ENCODE measurements at regions not wholly inside any gene's neighbourhood (a gene's known extent, or its start where the extent isn't known, plus 50 kb on each side); places are given as distances from the start of the nearest gene placed in this dataset.
"Not testable (repeated sequence)": the region's sequence is repeated elsewhere in the genome, so short reads cannot be mapped to it uniquely, and the experiment has no call there.

GRCh38 chr7:21326921-21327320 lies 101.0 kb upstream of the SP4 start:
- intact Hi-C loops (cut with DNase I): no loop called here
- no peak for ATAC-seq

GRCh38 chr7:21327422-21328409 lies 100.2 kb upstream of the SP4 start:
- DNase-seq (ENCODE audit: missing footprints) (no peak), ATAC-seq (no peak)
- intact Hi-C loops (cut with DNase I): loop anchor here (1.0 kb wide), 1 partner anchor 21 kb away; no protein-coding TSS in a partner anchor

More at GRCh38 chr7:21326921-21327320, 101.0 kb upstream of the SP4 start:
- no peak for DNase-seq (ENCODE audit: missing footprints)

- intact Hi-C loops (cut with DNase I): no loop called here
- DNase-seq (ENCODE audit: missing footprints) (no peak), ATAC-seq (no peak)
These were observed 97.3 kb upstream of the SP4 start for GRCh38 chr7:21330462-21331178.

- DNase-seq (ENCODE audit: missing footprints) (no peak), ATAC-seq (no peak)
- intact Hi-C loops (cut with DNase I): no loop called here
These were observed 93.0 kb upstream of the SP4 start for GRCh38 chr7:21334906-21335305.

GRCh38 chr7:21336743-21337142 lies 91.1 kb upstream of the SP4 start:
- ATAC-seq (no peak), DNase-seq (ENCODE audit: missing footprints) (no peak)
- intact Hi-C loops (cut with DNase I): no loop called here

GRCh38 chr7:21338728-21339164 lies 89.1 kb upstream of the SP4 start:
- intact Hi-C loops (cut with DNase I): no loop called here
- DNase-seq (ENCODE audit: missing footprints) (no peak), ATAC-seq (no peak)

GRCh38 chr7:21344900-21345299 lies 83.0 kb upstream of the SP4 start:
- ATAC-seq; DNase-seq (ENCODE audit: missing footprints); intact Hi-C loops (cut with DNase I): not testable (repeated sequence)

- DNase-seq (ENCODE audit: missing footprints) (no peak), ATAC-seq (no peak)
- intact Hi-C loops (cut with DNase I): no loop called here
These were observed 82.5 kb upstream of the SP4 start for GRCh38 chr7:21345361-21345760.

- ATAC-seq (no peak), DNase-seq (ENCODE audit: missing footprints) (no peak)
- intact Hi-C loops (cut with DNase I): no loop called here
These were observed 81.6 kb upstream of the SP4 start for GRCh38 chr7:21346297-21346696.

GRCh38 chr7:21352540-21353387 lies 75.1 kb upstream of the SP4 start:
- intact Hi-C loops (cut with DNase I): no loop called here
- ATAC-seq: no peak
- no peak for DNase-seq (ENCODE audit: missing footprints)

- DNase-seq (ENCODE audit: missing footprints) (no peak), ATAC-seq (no peak)
- intact Hi-C loops (cut with DNase I): no loop called here
These were observed 74.5 kb upstream of the SP4 start for GRCh38 chr7:21353388-21353780.

- intact Hi-C loops (cut with DNase I): no loop called here
- DNase-seq (ENCODE audit: missing footprints) (no peak), ATAC-seq (no peak)
These were observed 73.6 kb upstream of the SP4 start for GRCh38 chr7:21354284-21354683.

GRCh38 chr7:21355406-21355874 lies 72.4 kb upstream of the SP4 start:
- intact Hi-C loops (cut with DNase I): no loop called here
- DNase-seq (ENCODE audit: missing footprints): no peak
- ATAC-seq: no peak

- no peak for DNase-seq (ENCODE audit: missing footprints)
- ATAC-seq: no peak
- intact Hi-C loops (cut with DNase I): no loop called here
These were observed 71.3 kb upstream of the SP4 start for GRCh38 chr7:21356616-21357015.

GRCh38 chr7:21357151-21358097 lies 70.5 kb upstream of the SP4 start:
- no peak for ATAC-seq
- intact Hi-C loops (cut with DNase I): no loop called here
- DNase-seq (ENCODE audit: missing footprints): no peak

- intact Hi-C loops (cut with DNase I): no loop called here
- no peak for ATAC-seq
- no peak for DNase-seq (ENCODE audit: missing footprints)
These were observed 69.2 kb upstream of the SP4 start for GRCh38 chr7:21358648-21359047.

GRCh38 chr7:21359163-21359562 lies 68.7 kb upstream of the SP4 start:
- ATAC-seq: no peak
- intact Hi-C loops (cut with DNase I): no loop called here
- DNase-seq (ENCODE audit: missing footprints): no peak

Measured in Right ventricle myocardium inferior (tissue), 1 donor.